GM23248 (cell line): ENCODE measurements at regions not wholly inside any gene's neighbourhood (a gene's known extent, or its start where the extent isn't known, plus 50 kb on each side); places are given as distances from the start of the nearest gene placed in this dataset.

ENCODE experiments used
- DNase-seq: peaks from one replicate; pipeline ENCODE4 v3.0.0-alpha.2; 2015
- H2AFZ ChIP-seq: fragments of 200-600 bp; sonication (generic); 2 replicates; pipeline ENCODE4 v1.6.1; 2016; ENCODE audit warnings: antibody characterized with exemption
- H3F3A ChIP-seq: fragments of 200-600 bp; sonication (generic); 2 replicates; pipeline ENCODE4 v1.6.1; 2016; ENCODE audit warnings: mild to moderate bottlenecking, antibody characterized with exemption, mixed run types; ENCODE audit not compliant: insufficient read depth
- H3K27ac ChIP-seq: fragments of 200-600 bp; sonication (generic); 2 replicates; pipeline ENCODE4 v1.5.1; 2016; ENCODE audit warnings: mild to moderate bottlenecking
- H3K27me3 ChIP-seq: fragments of 200-600 bp; sonication (generic); replicated peaks from 2 replicates; pipeline ENCODE4 v1.6.1; 2016; ENCODE audit warnings: mild to moderate bottlenecking; ENCODE audit not compliant: insufficient read depth
- H3K36me3 ChIP-seq: fragments of 200-600 bp; sonication (generic); 2 replicates; pipeline ENCODE4 v1.6.1; 2016; ENCODE audit warnings: low read depth, mild to moderate bottlenecking
- H3K4me1 ChIP-seq: fragments of 200-600 bp; sonication (generic); 2 replicates; pipeline ENCODE4 v1.6.1; 2016; ENCODE audit warnings: mild to moderate bottlenecking; ENCODE audit not compliant: insufficient read depth
- H3K4me2 ChIP-seq: fragments of 200-600 bp; sonication (generic); one replicate; pipeline ENCODE4 v1.6.1; 2016; ENCODE audit warnings: mild to moderate bottlenecking; ENCODE audit not compliant: unreplicated experiment
- H3K4me3 ChIP-seq: fragments of 200-600 bp; sonication (generic); 2 replicates; pipeline ENCODE4 v1.5.1; 2016; ENCODE audit warnings: mild to moderate bottlenecking
- H3K79me2 ChIP-seq: fragments of 200-600 bp; sonication (generic); 2 replicates; pipeline ENCODE4 v1.6.1; 2016; ENCODE audit warnings: mild to moderate bottlenecking; ENCODE audit not compliant: insufficient read depth
- H3K9ac ChIP-seq: fragments of 200-600 bp; sonication (generic); 2 replicates; pipeline ENCODE4 v1.6.1; 2016; ENCODE audit warnings: mild to moderate bottlenecking
- H3K9me2 ChIP-seq: fragments of 200-600 bp; sonication (generic); 2 replicates; pipeline ENCODE4 v1.6.1; 2016; ENCODE audit warnings: mixed run types, mild to moderate bottlenecking, moderate library complexity; ENCODE audit not compliant: insufficient read depth
- H3K9me3 ChIP-seq: fragments of 200-600 bp; sonication (generic); one replicate; pipeline ENCODE4 v1.6.1; 2017; ENCODE audit warnings: low read depth
- H4K20me1 ChIP-seq: fragments of 200-600 bp; sonication (generic); 2 replicates; pipeline ENCODE4 v1.6.0; 2016; ENCODE audit not compliant: insufficient read depth
- EZH2 ChIP-seq: fragments of 200-600 bp; sonication (generic); IDR thresholded peaks from 2 replicates; pipeline ENCODE4 v1.6.1; 2018; ENCODE audit warnings: antibody characterized with exemption, mild to moderate bottlenecking; ENCODE audit not compliant: insufficient read depth, poor library complexity, severe bottlenecking
- EZH2phosphoT487 ChIP-seq: fragments of 200-600 bp; sonication (generic); IDR thresholded peaks from 2 replicates; pipeline ENCODE4 v1.6.1; 2018; ENCODE audit warnings: antibody characterized with exemption, moderate library complexity, mild to moderate bottlenecking, low read depth; ENCODE audit not compliant: insufficient read depth
- WGBS, 2 experiments: methylation state at CpG; one replicate each; pipeline ENCODE4 v1.1.6; 2015 to 2017; ENCODE audit warnings: low lambda C conversion rate in 2 of 2, low coverage in 1 of 2; ENCODE audit errors: missing lambda C conversion rate in 2 of 2; 5-methylcytosine and 5-hydroxymethylcytosine counted together
- in situ Hi-C: fragments of 300-500 bp; cut with MboI; formaldehyde crosslinking; loops from 2 replicates; pipeline ENCODE4 v1.15.0; 2020

DNA sequence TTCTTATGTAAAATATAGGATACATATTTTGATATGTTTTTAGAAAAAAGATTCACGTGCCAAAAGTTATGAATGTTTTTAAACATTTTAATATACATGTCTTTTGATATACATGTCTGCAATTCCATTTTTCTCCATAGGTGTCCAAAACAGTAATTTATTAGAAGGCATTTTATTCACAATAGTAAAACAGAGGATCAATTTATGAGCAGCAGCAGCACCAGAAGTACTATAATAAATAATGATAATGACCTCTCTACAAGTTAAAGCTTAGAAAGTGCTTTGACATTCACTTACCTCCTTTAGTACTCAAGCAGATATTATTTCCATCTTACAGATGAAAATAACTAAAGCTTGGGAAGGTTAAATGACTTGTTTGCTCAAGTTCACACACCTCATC, 96.7 kb upstream of the DBX1 start:
- Histone ChIP-seq H3K9me3 (no peaks in the 10 kb centered on the region), H3K27ac (no peak overlapping the region), H4K20me1 (no peaks in the 10 kb centered on the region), H3F3A (no peaks in the 10 kb centered on the region), H3K9ac (no peak overlapping the region), H3K36me3 (no peaks in the 10 kb centered on the region), H3K79me2 (no peaks in the 10 kb centered on the region), H3K4me2 (no peak overlapping the region), H3K27me3 (peaks cover 28% of the 10 kb centered on the region), H3K4me3 (no peak overlapping the region), H3K4me1 (no peaks in the 10 kb centered on the region), H3K9me2 (no peaks in the 10 kb centered on the region), H2AFZ (no peak overlapping the region)
- in situ Hi-C loops = no loop called here
- 20 to 23% methylated on average over 1 of the region's 1 CpG for WGBS, 2 experiments
- TF ChIP-seq EZH2phosphoT487 (no peak), EZH2 (no peak)
- DNase-seq = no peak

DNA sequence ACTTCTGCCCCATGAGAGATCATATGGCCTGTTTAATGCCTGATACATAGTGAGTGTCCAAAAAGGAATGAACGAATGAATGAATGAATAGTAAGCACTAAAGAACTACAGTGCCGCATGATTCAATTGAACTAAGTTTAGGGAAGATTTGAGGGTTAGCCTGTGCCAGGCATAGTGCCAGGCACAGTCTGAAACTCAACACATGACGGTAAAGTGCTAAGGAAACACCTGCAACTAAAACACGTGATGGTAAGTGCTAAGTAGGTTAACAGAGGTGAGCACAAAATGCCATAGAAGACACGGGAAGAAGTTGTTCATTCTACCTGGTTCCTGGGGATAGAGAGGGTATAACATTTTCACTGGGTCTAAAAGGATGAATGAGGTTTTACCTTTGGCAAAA, 93.5 kb upstream of the DBX1 start:
- H3K4me1 ChIP-seq = no peaks in the 10 kb centered on the region
- in situ Hi-C loops = no loop called here
- no peak overlapping the region for H3K9ac ChIP-seq
- no peaks in the 10 kb centered on the region for H4K20me1 ChIP-seq
- H3K9me2 ChIP-seq = no peaks in the 10 kb centered on the region
- peaks cover 48% of the 10 kb centered on the region for H3K27me3 ChIP-seq
- no peak for DNase-seq
- no peak overlapping the region for H3K4me2 ChIP-seq
- no peaks in the 10 kb centered on the region for H3K9me3 ChIP-seq
- H3K79me2 ChIP-seq = no peaks in the 10 kb centered on the region
- 21 to 25% methylated on average over 5 of the region's 5 CpGs for WGBS, 2 experiments
- no peaks in the 10 kb centered on the region for H3K36me3 ChIP-seq
- no peak overlapping the region for H2AFZ ChIP-seq
- no peak overlapping the region for H3K4me3 ChIP-seq
- no peak overlapping the region for H3K27ac ChIP-seq
- no peak for TF ChIP-seq EZH2phosphoT487
- TF ChIP-seq EZH2 = no peak
- H3F3A ChIP-seq = no peaks in the 10 kb centered on the region

DNA sequence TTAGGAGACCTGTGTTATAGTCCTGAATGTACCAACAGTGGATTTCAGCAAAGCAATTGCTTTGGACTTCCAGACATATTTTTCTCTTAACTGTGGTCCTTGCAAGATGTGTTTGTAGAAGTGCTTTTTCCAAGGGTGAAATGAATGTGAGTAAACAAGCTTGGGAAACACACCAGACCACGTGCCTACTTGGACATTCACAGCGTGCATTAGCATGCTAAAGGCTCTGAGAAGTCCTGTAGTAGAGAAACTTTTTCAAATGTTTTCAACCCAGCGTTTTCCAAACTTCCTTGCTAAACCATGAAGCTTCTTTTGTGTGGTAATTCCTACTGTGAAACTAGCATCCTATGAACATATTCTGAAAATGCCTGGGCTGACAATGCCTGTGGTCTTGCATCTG, 91.2 kb upstream of the DBX1 start:
- no peak for DNase-seq
- H3K4me3 ChIP-seq = no peak overlapping the region
- WGBS, 2 experiments = 15 to 17% methylated on average over 3 of the region's 3 CpGs
- no peak overlapping the region for H3K27ac ChIP-seq
- no peak overlapping the region for H3K4me2 ChIP-seq
- no peaks in the 10 kb centered on the region for H3K4me1 ChIP-seq
- H3K36me3 ChIP-seq = no peaks in the 10 kb centered on the region
- no peak overlapping the region for H2AFZ ChIP-seq
- TF ChIP-seq EZH2 (no peak), EZH2phosphoT487 (no peak)
- H3K9me3 ChIP-seq = no peaks in the 10 kb centered on the region
- no peaks in the 10 kb centered on the region for H3F3A ChIP-seq
- H3K79me2 ChIP-seq = no peaks in the 10 kb centered on the region
- no peaks in the 10 kb centered on the region for H4K20me1 ChIP-seq
- in situ Hi-C loops = no loop called here
- no peaks in the 10 kb centered on the region for H3K9me2 ChIP-seq
- no peak overlapping the region for H3K9ac ChIP-seq
- peaks cover 53% of the 10 kb centered on the region for H3K27me3 ChIP-seq

GRCh38 chr11:20250644-20251247, 90.5 kb upstream of the DBX1 start:
- Histone ChIP-seq H2AFZ (no peak overlapping the region), H3K9me3 (no peaks in the 10 kb centered on the region), H3K9ac (no peak overlapping the region), H3K36me3 (no peaks in the 10 kb centered on the region), H3K4me3 (no peak overlapping the region), H3K4me1 (no peaks in the 10 kb centered on the region), H3K4me2 (no peak overlapping the region), H3K9me2 (no peaks in the 10 kb centered on the region), H3K79me2 (no peaks in the 10 kb centered on the region), H4K20me1 (no peaks in the 10 kb centered on the region), H3K27ac (no peak overlapping the region), H3K27me3 (peaks cover 52% of the 10 kb centered on the region), H3F3A (no peaks in the 10 kb centered on the region)
- no peak for TF ChIP-seq EZH2
- no peak for TF ChIP-seq EZH2phosphoT487
- no peak for DNase-seq
- in situ Hi-C loops = no loop called here
- 30 to 32% methylated on average over 3 of the region's 3 CpGs for WGBS, 2 experiments

GRCh38 chr11:20249796-20250195, 89.5 kb upstream of the DBX1 start:
- H4K20me1 ChIP-seq = no peaks in the 10 kb centered on the region
- H3K4me3 ChIP-seq = no peak overlapping the region
- H3K4me1 ChIP-seq = no peaks in the 10 kb centered on the region
- H3K79me2 ChIP-seq = no peaks in the 10 kb centered on the region
- no peak overlapping the region for H3K4me2 ChIP-seq
- no peak overlapping the region for H3K27ac ChIP-seq
- peaks cover 49% of the 10 kb centered on the region for H3K27me3 ChIP-seq
- no peaks in the 10 kb centered on the region for H3K9me2 ChIP-seq
- H2AFZ ChIP-seq = no peak overlapping the region
- in situ Hi-C loops = no loop called here
- WGBS, 2 experiments = 13% methylated on average over 3 of the region's 3 CpGs
- DNase-seq = no peak
- H3F3A ChIP-seq = no peaks in the 10 kb centered on the region
- H3K9me3 ChIP-seq = no peaks in the 10 kb centered on the region
- no peak overlapping the region for H3K9ac ChIP-seq
- TF ChIP-seq EZH2 (no peak), EZH2phosphoT487 (no peak)
- no peaks in the 10 kb centered on the region for H3K36me3 ChIP-seq
